GM12873 (cell line): ENCODE measurements at regions not wholly inside any gene's neighbourhood (a gene's known extent, or its start where the extent isn't known, plus 50 kb on each side); places are given as distances from the start of the nearest gene placed in this dataset.

Experiments
- TF ChIP-seq, protein P1 (sequence below): IDR thresholded peaks from 2 replicates; pipeline ENCODE4 v1.5.1; 2012; ENCODE audit warnings: low read depth, mild to moderate bottlenecking, moderate library complexity, low read length, control low read depth; ENCODE audit not compliant: insufficient read depth; ENCODE audit errors: missing control alignments

DNA sequence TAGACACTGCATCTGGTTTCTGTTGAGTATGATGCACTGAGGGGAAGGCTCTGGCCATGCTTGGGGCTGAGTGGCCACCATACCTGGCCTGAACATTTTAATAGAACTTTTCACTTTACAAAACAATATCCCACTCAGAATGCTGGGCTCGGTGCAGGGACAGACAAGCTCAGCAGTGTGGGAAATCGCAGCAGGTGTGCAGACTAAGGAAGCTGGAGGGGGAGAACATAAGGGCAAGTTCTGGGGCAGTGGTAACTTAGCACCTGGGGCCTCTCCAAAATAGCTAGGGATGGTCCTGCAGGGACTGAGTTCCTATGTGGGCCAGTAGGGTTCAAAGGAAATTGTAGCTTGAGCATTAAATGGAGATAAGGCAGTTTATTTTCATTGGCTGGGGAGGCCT, 90.9 kb upstream of the RNU6-1 start:
- TF ChIP-seq, protein P1, sequence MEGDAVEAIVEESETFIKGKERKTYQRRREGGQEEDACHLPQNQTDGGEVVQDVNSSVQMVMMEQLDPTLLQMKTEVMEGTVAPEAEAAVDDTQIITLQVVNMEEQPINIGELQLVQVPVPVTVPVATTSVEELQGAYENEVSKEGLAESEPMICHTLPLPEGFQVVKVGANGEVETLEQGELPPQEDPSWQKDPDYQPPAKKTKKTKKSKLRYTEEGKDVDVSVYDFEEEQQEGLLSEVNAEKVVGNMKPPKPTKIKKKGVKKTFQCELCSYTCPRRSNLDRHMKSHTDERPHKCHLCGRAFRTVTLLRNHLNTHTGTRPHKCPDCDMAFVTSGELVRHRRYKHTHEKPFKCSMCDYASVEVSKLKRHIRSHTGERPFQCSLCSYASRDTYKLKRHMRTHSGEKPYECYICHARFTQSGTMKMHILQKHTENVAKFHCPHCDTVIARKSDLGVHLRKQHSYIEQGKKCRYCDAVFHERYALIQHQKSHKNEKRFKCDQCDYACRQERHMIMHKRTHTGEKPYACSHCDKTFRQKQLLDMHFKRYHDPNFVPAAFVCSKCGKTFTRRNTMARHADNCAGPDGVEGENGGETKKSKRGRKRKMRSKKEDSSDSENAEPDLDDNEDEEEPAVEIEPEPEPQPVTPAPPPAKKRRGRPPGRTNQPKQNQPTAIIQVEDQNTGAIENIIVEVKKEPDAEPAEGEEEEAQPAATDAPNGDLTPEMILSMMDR, result no peak

DNA sequence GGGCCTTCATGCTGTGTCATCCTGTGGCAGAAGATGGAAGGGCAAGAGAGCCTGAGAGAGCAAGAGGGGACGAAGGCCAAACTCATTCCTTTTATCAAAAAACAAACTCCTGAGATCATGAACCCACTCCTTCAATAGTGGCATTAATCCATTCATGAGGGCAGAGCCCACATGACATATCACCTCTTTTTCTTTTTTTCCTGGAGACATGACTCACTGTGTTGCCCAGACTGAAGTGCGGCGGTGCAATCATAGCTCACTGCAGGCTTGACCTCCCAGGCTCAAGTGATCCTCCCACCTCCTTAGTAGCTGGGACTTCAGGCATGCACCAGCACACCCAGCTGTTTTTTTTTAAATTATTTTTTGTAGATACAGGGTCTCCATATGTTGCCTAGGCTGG, 92.0 kb upstream of the RNU6-1 start:
- TF ChIP-seq, protein P1, result no peak

GRCh38 chr15:67935244-67935643, 95.4 kb upstream of the RNU6-1 start:
- TF ChIP-seq, protein P1, result no peak

DNA sequence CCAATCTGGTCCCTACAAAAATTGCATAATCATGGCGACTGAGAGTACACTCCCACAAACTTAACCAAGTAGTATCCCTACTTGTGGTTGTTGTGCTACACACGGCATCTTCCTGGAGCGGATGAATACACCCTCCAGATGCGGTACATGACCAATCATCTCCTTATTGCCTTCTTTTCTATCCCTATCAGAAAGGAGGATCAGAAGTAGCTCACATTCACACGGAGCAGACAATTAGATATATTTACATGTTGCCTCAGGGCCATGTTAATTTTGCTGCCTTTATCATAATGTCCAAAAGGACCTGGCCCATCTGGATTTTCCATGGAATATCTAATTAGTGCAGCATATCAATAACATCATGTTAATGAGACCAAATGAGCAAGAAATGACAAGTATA, 96.4 kb upstream of the RNU6-1 start:
- TF ChIP-seq, protein P1, result no peak

GRCh38 chr15:67937153-67937761, 97.4 kb upstream of the RNU6-1 start:
- TF ChIP-seq, protein P1, result no peak

DNA sequence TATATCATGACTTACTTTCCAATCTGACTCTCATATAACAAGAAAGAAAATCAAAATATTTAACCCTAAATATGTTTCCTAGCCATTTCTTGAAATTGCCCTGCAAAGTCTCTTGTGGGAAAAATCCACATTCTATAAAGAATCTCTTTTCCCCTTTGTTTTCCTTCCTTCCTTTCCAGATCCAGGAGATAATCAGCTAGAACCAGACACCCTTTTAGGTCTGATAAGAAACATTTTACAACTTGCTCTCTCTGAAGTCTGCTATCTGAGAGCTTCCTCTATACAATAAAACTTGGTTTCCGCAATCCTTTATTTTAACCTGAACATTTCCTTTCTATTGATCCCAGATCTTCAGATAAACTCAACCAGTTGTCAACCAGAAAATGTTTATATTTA, 100.5 kb upstream of the RNU6-1 start:
- TF ChIP-seq, protein P1, result no peak

DNA sequence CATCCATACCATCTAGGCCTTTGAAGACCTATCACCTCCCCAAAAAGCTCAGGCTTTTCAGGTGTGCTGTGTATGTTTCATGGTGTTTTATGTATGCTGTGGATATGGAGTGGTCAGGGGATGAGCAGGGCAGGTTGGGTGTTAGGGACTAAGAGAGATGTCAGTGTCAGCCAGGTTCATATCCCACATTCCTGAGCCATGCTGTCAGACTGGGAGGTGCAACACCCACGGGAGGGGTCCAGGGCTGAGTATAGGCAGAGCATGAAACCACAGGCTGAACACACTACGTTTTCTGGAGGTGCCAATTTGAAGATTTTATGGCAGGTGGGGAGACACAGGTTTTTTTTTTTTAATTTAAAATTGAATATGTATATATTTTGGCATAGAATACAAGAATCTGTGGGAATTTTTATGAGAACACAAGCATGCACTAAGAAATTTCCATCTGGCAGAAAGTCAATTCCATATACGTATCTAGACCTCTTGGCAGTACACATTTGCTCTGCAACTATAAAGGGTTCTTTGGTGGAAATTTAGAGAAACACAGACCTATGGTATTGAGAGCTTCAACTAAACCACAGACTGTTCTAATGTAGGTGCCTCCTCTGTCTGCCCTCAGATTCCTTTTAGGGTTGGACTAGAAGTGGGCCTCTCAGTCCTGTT, 101.9 kb upstream of the RNU6-1 start:
- TF ChIP-seq, protein P1, result no peak
